Type B pancreatic cell (in vitro differentiated cells): ENCODE measurements at regions not wholly inside any gene's neighbourhood (a gene's known extent, or its start where the extent isn't known, plus 50 kb on each side); places are given as distances from the start of the nearest gene placed in this dataset.
A peak's percentile ranks its signal among the peaks of the same experiment; 100 is the strongest.

Experiments
- DNase-seq: peaks from one replicate; pipeline ENCODE4 v3.0.0; 2021; ENCODE audit warnings: mixed read lengths; ENCODE audit not compliant: unreplicated experiment; ENCODE audit errors: extremely low spot score
- H3K27ac Mint-ChIP-seq: 2 replicates; pipeline ENCODE4 v1.8.0; 2021; ENCODE audit warnings: mild to moderate bottlenecking, mixed read lengths
- H3K27me3 Mint-ChIP-seq: 2 replicates; pipeline ENCODE4 v1.8.0; 2021; ENCODE audit warnings: mixed read lengths
- H3K36me3 Mint-ChIP-seq: 2 replicates; pipeline ENCODE4 v1.8.0; 2021; ENCODE audit warnings: mixed read lengths
- H3K4me1 Mint-ChIP-seq: one replicate; pipeline ENCODE4 v1.8.0; 2021; ENCODE audit warnings: mixed read lengths; ENCODE audit not compliant: unreplicated experiment
- H3K4me3 Mint-ChIP-seq: 2 replicates; pipeline ENCODE4 v1.8.0; 2021; ENCODE audit warnings: mild to moderate bottlenecking, mixed read lengths
- H3K9me3 Mint-ChIP-seq: 2 replicates; pipeline ENCODE4 v1.8.0; 2021; ENCODE audit warnings: mixed read lengths
- CTCF ChIP-seq: fragments of 200-600 bp; sonication (generic); conservative IDR thresholded peaks from 2 replicates; pipeline ENCODE4 v1.5.0; 2021; ENCODE audit warnings: antibody characterized with exemption, mild to moderate bottlenecking

- no peak for DNase-seq
- Mint-ChIP-seq H3K4me3 (no peak overlapping the region), H3K27me3 (peaks cover 77% of the 10 kb centered on the region)
These were observed 129.7 kb upstream of the HAND1 start for GRCh38 chr5:154607746-154608145.

GRCh38 chr5:154606246-154606645 is 128.2 kb upstream of the HAND1 start:
- Mint-ChIP-seq H3K9me3 (no peaks in the 10 kb centered on the region), H3K4me1 (peaks cover 11% of the 10 kb centered on the region), H3K27me3 (peaks cover 73% of the 10 kb centered on the region), H3K27ac (no peak overlapping the region), H3K36me3 (no peaks in the 10 kb centered on the region), H3K4me3 (no peak overlapping the region)
- TF ChIP-seq CTCF, result no peak
- no peak for DNase-seq

More at GRCh38 chr5:154607746-154608145, 129.7 kb upstream of the HAND1 start:
- Mint-ChIP-seq H3K9me3 (no peaks in the 10 kb centered on the region), H3K36me3 (no peaks in the 10 kb centered on the region), H3K27ac (no peak overlapping the region), H3K4me1 (peaks cover 17% of the 10 kb centered on the region)
- no peak for TF ChIP-seq CTCF

GRCh38 chr5:154603953-154604679 is 126.1 kb upstream of the HAND1 start:
- H3K27me3 Mint-ChIP-seq, result peaks cover 59% of the 10 kb centered on the region

GRCh38 chr5:154603485-154603884 is 125.5 kb upstream of the HAND1 start:
- H3K4me3 Mint-ChIP-seq, result no peak overlapping the region
- H3K4me1 Mint-ChIP-seq, result peaks cover under 1% of the 10 kb centered on the region
- H3K27me3 Mint-ChIP-seq, result peaks cover 58% of the 10 kb centered on the region
- no peak for DNase-seq
- H3K9me3 Mint-ChIP-seq, result no peaks in the 10 kb centered on the region
- H3K36me3 Mint-ChIP-seq, result no peaks in the 10 kb centered on the region
- TF ChIP-seq CTCF, result no peak
- no peak overlapping the region for H3K27ac Mint-ChIP-seq

More at GRCh38 chr5:154603953-154604679, 126.1 kb upstream of the HAND1 start:
- Mint-ChIP-seq H3K9me3 (no peaks in the 10 kb centered on the region), H3K27ac (no peak overlapping the region), H3K4me1 (peaks cover 7% of the 10 kb centered on the region), H3K4me3 (peak overlapping the region; percentile 54), H3K36me3 (no peaks in the 10 kb centered on the region)
- TF ChIP-seq CTCF, result no peak
- peak; percentile 75 for DNase-seq

- TF ChIP-seq CTCF, result no peak
- no peak overlapping the region for H3K27ac Mint-ChIP-seq
- H3K27me3 Mint-ChIP-seq, result peaks cover 61% of the 10 kb centered on the region
- no peak overlapping the region for H3K4me3 Mint-ChIP-seq
- no peaks in the 10 kb centered on the region for H3K4me1 Mint-ChIP-seq
- no peak for DNase-seq
- H3K36me3 Mint-ChIP-seq, result no peaks in the 10 kb centered on the region
- H3K9me3 Mint-ChIP-seq, result no peaks in the 10 kb centered on the region
These were observed 125.0 kb upstream of the HAND1 start for GRCh38 chr5:154603011-154603410.
